ENCODE measurements at regions not wholly inside any gene's neighbourhood (a gene's known extent, or its start where the extent isn't known, plus 50 kb on each side); places are given as distances from the start of the nearest gene placed in this dataset.

DNA sequence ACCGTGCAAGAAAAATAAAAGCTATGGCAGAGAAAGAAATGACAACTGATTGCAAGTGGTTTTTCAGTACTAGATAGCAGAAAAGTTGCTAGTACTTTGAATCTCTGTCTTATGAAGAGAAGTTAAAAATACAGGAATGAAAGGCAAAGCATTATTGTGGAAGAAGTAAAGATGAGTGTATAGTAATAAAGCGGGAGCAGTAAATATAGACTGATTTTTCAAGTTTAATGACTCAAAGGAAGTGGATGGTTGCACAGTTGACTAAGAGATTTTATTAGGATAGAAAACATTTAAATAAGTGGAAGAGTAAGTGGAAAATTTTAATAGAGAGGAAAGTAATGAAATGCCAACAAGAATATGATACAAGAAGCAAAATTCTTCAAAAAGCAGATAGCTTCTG, 1076.1 kb upstream of the CADM2 start:
- TF ChIP-seq, protein P1, sequence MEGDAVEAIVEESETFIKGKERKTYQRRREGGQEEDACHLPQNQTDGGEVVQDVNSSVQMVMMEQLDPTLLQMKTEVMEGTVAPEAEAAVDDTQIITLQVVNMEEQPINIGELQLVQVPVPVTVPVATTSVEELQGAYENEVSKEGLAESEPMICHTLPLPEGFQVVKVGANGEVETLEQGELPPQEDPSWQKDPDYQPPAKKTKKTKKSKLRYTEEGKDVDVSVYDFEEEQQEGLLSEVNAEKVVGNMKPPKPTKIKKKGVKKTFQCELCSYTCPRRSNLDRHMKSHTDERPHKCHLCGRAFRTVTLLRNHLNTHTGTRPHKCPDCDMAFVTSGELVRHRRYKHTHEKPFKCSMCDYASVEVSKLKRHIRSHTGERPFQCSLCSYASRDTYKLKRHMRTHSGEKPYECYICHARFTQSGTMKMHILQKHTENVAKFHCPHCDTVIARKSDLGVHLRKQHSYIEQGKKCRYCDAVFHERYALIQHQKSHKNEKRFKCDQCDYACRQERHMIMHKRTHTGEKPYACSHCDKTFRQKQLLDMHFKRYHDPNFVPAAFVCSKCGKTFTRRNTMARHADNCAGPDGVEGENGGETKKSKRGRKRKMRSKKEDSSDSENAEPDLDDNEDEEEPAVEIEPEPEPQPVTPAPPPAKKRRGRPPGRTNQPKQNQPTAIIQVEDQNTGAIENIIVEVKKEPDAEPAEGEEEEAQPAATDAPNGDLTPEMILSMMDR (IDR thresholded peaks at IDR 0.05) = no peak
- Histone ChIP-seq H3K4me1 (no peaks in the 10 kb centered on the region), H3K9me3 (no peaks in the 10 kb centered on the region), H3K27ac (no peak overlapping the region), H3K4me3 (no peak overlapping the region), H3K36me3 (no peaks in the 10 kb centered on the region), H3K27me3 (no peaks in the 10 kb centered on the region)
- intact Hi-C loops (cut with DNase I) = no loop called here
- DNase-seq (no peak), ATAC-seq (no peak)

DNA sequence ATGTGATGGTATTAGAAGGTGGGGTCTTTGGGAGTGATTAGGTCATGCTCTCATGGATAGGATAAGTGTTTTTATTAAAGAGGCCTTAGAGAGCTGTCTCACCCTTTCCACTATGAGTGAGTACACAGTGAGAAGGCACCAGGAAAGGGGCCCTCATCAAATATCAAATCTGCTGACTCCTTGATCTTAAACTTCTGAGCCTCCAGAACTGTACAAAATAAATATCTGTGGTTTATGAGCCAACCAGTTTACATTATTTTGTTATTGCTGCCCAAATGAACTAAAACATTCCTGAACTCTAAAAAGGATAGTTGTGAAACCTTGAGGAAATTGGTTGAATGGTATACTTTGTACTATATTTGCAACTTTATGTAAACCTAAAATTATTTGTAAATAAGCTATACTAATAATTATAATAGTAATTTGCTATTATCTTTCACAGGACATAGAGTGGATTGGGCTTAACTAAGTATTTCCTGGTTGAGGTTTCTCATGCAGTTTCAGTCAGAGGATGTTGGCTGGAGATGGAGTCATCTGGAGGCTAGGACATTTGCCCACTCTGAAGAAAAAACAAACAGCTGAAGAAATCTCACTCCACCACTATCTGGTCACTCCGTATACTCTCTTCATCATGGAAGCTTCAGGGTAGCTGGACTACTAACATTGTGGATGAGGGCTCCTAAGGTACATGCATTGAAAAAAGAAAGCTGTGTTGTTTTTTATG, 1068.6 kb upstream of the CADM2 start:
- Histone ChIP-seq H3K9me3 (no peaks in the 10 kb centered on the region), H3K36me3 (no peaks in the 10 kb centered on the region), H3K4me1 (no peaks in the 10 kb centered on the region), H3K27ac (no peak overlapping the region), H3K27me3 (no peaks in the 10 kb centered on the region), H3K4me3 (no peak overlapping the region)
- intact Hi-C loops (cut with DNase I) = no loop called here
- TF ChIP-seq, protein P1 (IDR thresholded peaks at IDR 0.05) = no peak
- ATAC-seq (no peak), DNase-seq (no peak)

DNA sequence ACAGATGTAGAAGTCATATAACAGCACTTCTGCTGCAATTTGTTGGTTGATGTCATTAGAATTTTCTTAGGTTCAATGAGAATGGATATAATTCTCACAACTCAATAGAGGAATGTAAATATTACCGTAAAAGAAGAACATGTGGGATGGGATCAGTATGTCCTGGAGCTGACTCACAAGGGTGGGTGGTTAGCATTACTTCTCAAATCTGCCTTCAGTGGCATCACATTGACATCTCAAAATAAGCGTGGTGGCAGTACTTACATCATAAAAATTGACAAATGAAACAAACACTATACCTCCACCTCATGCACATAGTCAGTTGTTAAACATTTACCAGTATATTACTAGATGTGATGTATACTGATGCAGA, 1068.0 kb upstream of the CADM2 start:
- no peak for DNase-seq
- H3K4me3 ChIP-seq = no peak overlapping the region
- no peaks in the 10 kb centered on the region for H3K36me3 ChIP-seq
- no peaks in the 10 kb centered on the region for H3K4me1 ChIP-seq
- no peaks in the 10 kb centered on the region for H3K9me3 ChIP-seq
- H3K27ac ChIP-seq = no peak overlapping the region
- ATAC-seq = no peak
- intact Hi-C loops (cut with DNase I) = no loop called here
- TF ChIP-seq, protein P1 (IDR thresholded peaks at IDR 0.05) = no peak
- H3K27me3 ChIP-seq = no peaks in the 10 kb centered on the region

DNA sequence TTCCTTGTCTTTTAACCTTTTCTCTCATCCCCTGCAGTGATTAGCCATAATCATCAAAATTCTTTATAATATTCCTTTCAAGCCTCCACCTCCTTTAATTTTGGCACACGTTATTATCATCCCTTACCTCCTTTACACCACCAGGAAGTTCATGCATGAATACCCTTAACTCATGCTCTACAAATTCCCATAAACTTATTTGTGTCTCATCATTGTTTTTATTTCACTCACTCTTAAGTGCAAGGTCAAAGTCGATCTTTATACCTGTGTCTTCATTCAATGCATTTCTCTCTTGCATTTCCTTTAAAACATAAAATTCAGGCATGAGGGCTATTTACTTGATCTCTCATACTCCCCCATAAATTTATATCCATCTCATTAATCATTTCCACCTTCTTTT, 1064.6 kb upstream of the CADM2 start:
- TF ChIP-seq, protein P1 (IDR thresholded peaks at IDR 0.05) = no peak
- intact Hi-C loops (cut with DNase I) = no loop called here

GRCh38 chr3:83895892-83896291, 1062.9 kb upstream of the CADM2 start:
- no peaks in the 10 kb centered on the region for H3K27me3 ChIP-seq
- no peak for ATAC-seq
- DNase-seq = no peak
- intact Hi-C loops (cut with DNase I) = no loop called here
- no peaks in the 10 kb centered on the region for H3K9me3 ChIP-seq
- H3K4me3 ChIP-seq = no peak overlapping the region
- H3K27ac ChIP-seq = no peak overlapping the region
- no peaks in the 10 kb centered on the region for H3K36me3 ChIP-seq
- TF ChIP-seq, protein P1 (IDR thresholded peaks at IDR 0.05) = no peak
- H3K4me1 ChIP-seq = no peaks in the 10 kb centered on the region

More for the DNA sequence above, 1064.6 kb upstream of the CADM2 start:
- H3K9me3 ChIP-seq = no peaks in the 10 kb centered on the region
- no peak for ATAC-seq
- no peaks in the 10 kb centered on the region for H3K4me1 ChIP-seq
- no peak for DNase-seq
- no peak overlapping the region for H3K27ac ChIP-seq
- H3K4me3 ChIP-seq = no peak overlapping the region
- H3K36me3 ChIP-seq = no peaks in the 10 kb centered on the region
- no peaks in the 10 kb centered on the region for H3K27me3 ChIP-seq

Measured in left lung (tissue), 4 donors.